Endothelial cell of umbilical vein (primary cell): ENCODE measurements at regions not wholly inside any gene's neighbourhood (a gene's known extent, or its start where the extent isn't known, plus 50 kb on each side); places are given as distances from the start of the nearest gene placed in this dataset.
A peak's percentile ranks its signal among the peaks of the same experiment; 100 is the strongest.

Source experiments
- BruUV-seq: library from RNA; stranded (reverse); fragments of 400-500 nt; replicated peaks from 2 replicates; lab custom pipeline; 2021; lab: Mats Ljungman, UMichigan
- CTCF ChIA-PET: fragments of 300-600, 350-600 bp; sonication (Branson Sonifier 250); formaldehyde crosslinking; loops from one replicate; lab custom pipeline; 2021; ENCODE audit warnings: antibody characterized with exemption, inconsistent platforms; lab: Charles Lee
- POLR2A ChIA-PET: fragments of 300-600, 350-600 bp; sonication (Branson Sonifier 250); formaldehyde crosslinking; loops from one replicate; lab custom pipeline; 2021; ENCODE audit warnings: antibody characterized with exemption, inconsistent platforms; lab: Charles Lee
- DNase-seq: peaks from one replicate; pipeline ENCODE4 v3.0.0-alpha.2; 2011; ENCODE audit warnings: low read depth, low spot score
- FAIRE-seq: peaks from 2 replicates; lab custom pipeline; 2011; peaks lifted over from hg19 to GRCh38; lab: Jason Lieb, UNC
- H2AFZ ChIP-seq: 2 replicates; pipeline ENCODE4 v1.6.0; 2012; ENCODE audit warnings: low read depth, low read length, control low read depth, inconsistent platforms
- H3K27ac ChIP-seq: 2 replicates; pipeline ENCODE4 v1.5.1; 2011; ENCODE audit warnings: low read depth, mild to moderate bottlenecking, control low read depth, low read length, moderate library complexity; ENCODE audit not compliant: insufficient read depth
- H3K27me3 ChIP-seq, 2 experiments: 2 replicates each; pipeline versions ENCODE4 v1.6.0 to v1.6.1; 2011; ENCODE audit warnings: low read length in 2 of 2, mixed read lengths in 1 of 2; ENCODE audit not compliant: control insufficient read depth in 2 of 2, insufficient read depth in 2 of 2
- H3K36me3 ChIP-seq, 2 experiments: 2 replicates in 1 of 2; 3 replicates in 1 of 2; pipeline ENCODE4 v1.5.1; 2011; ENCODE audit warnings: low read length in 2 of 2, mild to moderate bottlenecking in 1 of 2, moderate library complexity in 1 of 2; ENCODE audit not compliant: control insufficient read depth in 2 of 2, insufficient read depth in 2 of 2; ENCODE audit errors: extremely low read depth in 1 of 2
- H3K4me1 ChIP-seq: 3 replicates; pipeline ENCODE4 v1.5.1; 2011; ENCODE audit warnings: mild to moderate bottlenecking, low read length; ENCODE audit not compliant: control insufficient read depth, insufficient read depth; ENCODE audit errors: extremely low read depth
- H3K4me2 ChIP-seq: 2 replicates; pipeline ENCODE4 v1.6.1; 2011; ENCODE audit warnings: low read length, control low read depth, mixed read lengths; ENCODE audit not compliant: insufficient read depth
- H3K4me3 ChIP-seq, 3 experiments: fragments of 200-600 bp in 1 of 3; sonication (generic), shearing (Covaris generic) in 1 of 3; replicated peaks in 1 of 3; 2 replicates each; pipeline ENCODE4 v1.5.1; 2011 to 2016; ENCODE audit warnings: control low read depth in 3 of 3, low read length in 3 of 3, mild to moderate bottlenecking in 2 of 3, inconsistent platforms in 1 of 3, low read depth in 1 of 3, moderate library complexity in 1 of 3; ENCODE audit not compliant: insufficient read depth in 1 of 3
- H3K79me2 ChIP-seq: 2 replicates; pipeline ENCODE4 v1.6.0; 2012; ENCODE audit warnings: low read length, inconsistent platforms; ENCODE audit not compliant: control insufficient read depth, insufficient read depth
- H3K9ac ChIP-seq: replicated peaks from 2 replicates; pipeline ENCODE3; 2011; ENCODE audit warnings: low read length, control low read depth; ENCODE audit not compliant: insufficient read depth; ENCODE audit errors: extremely low read depth
- H3K9me1 ChIP-seq: replicated peaks from 3 replicates; pipeline ENCODE4 v1.6.0; 2011; ENCODE audit warnings: mild to moderate bottlenecking, low read length; ENCODE audit not compliant: control insufficient read depth, insufficient read depth; ENCODE audit errors: extremely low read depth
- H3K9me3 ChIP-seq: replicated peaks from 2 replicates; pipeline ENCODE4 v1.5.1; 2012; ENCODE audit warnings: low read length, inconsistent platforms; ENCODE audit not compliant: control insufficient read depth, insufficient read depth
- H4K20me1 ChIP-seq: replicated peaks from 2 replicates; pipeline ENCODE3; 2011; ENCODE audit warnings: mild to moderate bottlenecking, low read length; ENCODE audit not compliant: control insufficient read depth, insufficient read depth; ENCODE audit errors: extremely low read depth
- EZH2 ChIP-seq: IDR thresholded peaks from 2 replicates; pipeline ENCODE4 v1.6.1; 2012; ENCODE audit warnings: borderline replicate concordance, low read depth, mild to moderate bottlenecking, moderate library complexity, low read length, inconsistent platforms; ENCODE audit not compliant: severe bottlenecking
- FOS ChIP-seq: IDR thresholded peaks from 2 replicates; pipeline ENCODE4 v1.6.1; 2011; ENCODE audit warnings: mild to moderate bottlenecking, low read length, moderate library complexity, borderline replicate concordance; ENCODE audit not compliant: insufficient read depth
- GATA2 ChIP-seq: IDR thresholded peaks from 2 replicates; pipeline ENCODE4 v1.7.0; 2011; ENCODE audit warnings: low read depth, mild to moderate bottlenecking, moderate library complexity, mixed read lengths, low read length; ENCODE audit not compliant: insufficient read length, insufficient read depth
- JUN ChIP-seq: IDR thresholded peaks from 2 replicates; pipeline ENCODE4 v1.6.1; 2011; ENCODE audit warnings: borderline replicate concordance, low read depth; ENCODE audit not compliant: insufficient read length, insufficient read depth
- MYC ChIP-seq: IDR thresholded peaks from one replicate; pipeline ENCODE4 v1.6.1; 2011; ENCODE audit warnings: mild to moderate bottlenecking, low read depth, low read length
- POLR2A ChIP-seq: IDR thresholded peaks from 2 replicates; pipeline ENCODE4 v1.6.1; 2012; ENCODE audit warnings: low read depth, mild to moderate bottlenecking, control low read depth, low read length
- POLR2AphosphoS5 ChIP-seq: IDR thresholded peaks from 2 replicates; pipeline ENCODE4 v1.6.1; 2012; ENCODE audit warnings: low read depth, mild to moderate bottlenecking, control low read depth, low read length, moderate library complexity; ENCODE audit not compliant: insufficient read depth
- dilution Hi-C: fragments of 300-500 bp; cut with MboI; formaldehyde crosslinking; loops from one replicate; pipeline ENCODE4 v1.15.0; 2019; ENCODE audit warnings: low sequenced_read_pairs; ENCODE audit not compliant: extremely low pct_ligation_motif_present
- intact Hi-C: fragments of 100-400 bp; cut with micrococcal nuclease; formaldehyde crosslinking; loops from one replicate; pipeline ENCODE4 v1.10.0; 2022
- TF ChIP-seq, protein P1 (sequence below): IDR thresholded peaks from 2 replicates; pipeline ENCODE4 v1.6.1; 2011; ENCODE audit not compliant: insufficient read depth, insufficient read length
- TF ChIP-seq, protein P2 (sequence below), 2 donors: IDR thresholded peaks; 1 replicate in 1 of 2; 2 replicates in 1 of 2; pipeline ENCODE4 v1.5.1; 2011; ENCODE audit warnings: low read length in 2 of 2, mild to moderate bottlenecking in 2 of 2, moderate library complexity in 2 of 2, control low read depth in 1 of 2, inconsistent platforms in 1 of 2, low read depth in 1 of 2; ENCODE audit not compliant: insufficient read depth in 1 of 2; ENCODE audit errors: extremely low read depth in 1 of 2

DNA sequence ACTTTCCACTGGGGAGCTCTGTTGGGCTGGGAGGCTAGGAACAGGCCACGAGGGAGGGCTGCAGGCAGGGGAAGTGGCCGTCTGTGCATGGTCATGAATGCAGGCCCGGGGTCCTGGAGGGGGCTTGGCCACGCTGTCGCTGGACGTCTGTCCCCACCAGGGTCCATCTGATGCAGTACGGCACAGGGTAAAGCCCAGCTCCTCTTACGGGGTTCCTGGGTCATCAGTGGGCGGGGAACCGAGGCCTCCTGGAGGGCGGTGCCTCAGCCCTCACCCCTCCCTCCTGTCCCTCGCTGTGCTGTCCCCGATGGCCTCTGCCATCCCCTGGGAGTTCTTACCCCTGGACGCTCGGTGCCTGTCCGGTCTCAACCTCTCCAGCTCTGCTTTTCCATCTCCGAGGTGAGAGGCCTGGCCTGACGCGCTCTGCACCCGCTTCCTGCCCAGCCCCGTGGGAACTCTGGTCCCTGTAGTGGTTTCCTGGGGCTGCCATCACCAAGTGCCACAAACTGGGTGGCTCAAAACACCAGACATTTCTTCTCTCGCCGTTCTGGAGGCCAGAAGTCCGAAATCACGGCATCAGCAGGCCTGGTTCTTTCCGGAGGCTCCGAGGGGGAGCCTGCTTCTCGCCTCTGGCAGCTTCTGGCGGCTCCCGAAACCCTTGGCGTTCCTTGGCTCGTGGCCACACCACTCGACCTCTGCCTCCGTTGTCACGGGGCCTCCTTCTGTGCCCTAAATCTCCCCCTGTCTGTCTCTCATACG is 182.8 kb downstream of the SEC14L1 start:
- Histone ChIP-seq H3K9me3 (no peaks in the 10 kb centered on the region), H3K27ac (peak overlapping the region; percentile 91), H3K4me2 (peak overlapping the region; percentile 34), H3K27me3 (no peaks in the 10 kb centered on the region), H3K9ac (peak overlapping the region; percentile 53), H3K36me3 (no peaks in the 10 kb centered on the region), H3K79me2 (no peaks in the 10 kb centered on the region), H2AFZ (peak overlapping the region; percentile 77), H3K9me1 (no peaks in the 10 kb centered on the region), H3K4me1 (peaks cover 26% of the 10 kb centered on the region), H4K20me1 (no peaks in the 10 kb centered on the region), H3K4me3 (no peak overlapping the region)
- CTCF ChIA-PET: interaction anchor here (0.8 to 1.7 kb wide), 9 partner anchors 8 to 171 kb away, joined by 3 to 9 read pairs (median 3); no protein-coding TSS in a partner anchor
- POLR2A ChIA-PET: interaction anchor here (0.9 kb wide), 1 partner anchor 36 kb away, joined by 3 read pairs; no protein-coding TSS in a partner anchor
- intact Hi-C loops (no loop called here), dilution Hi-C loops (no loop called here)
- TF ChIP-seq GATA2 (no peak), JUN (no peak), POLR2A (no peak), EZH2 (no peak), POLR2AphosphoS5 (no peak), FOS (no peak), MYC (no peak)
- TF ChIP-seq, protein P1, sequence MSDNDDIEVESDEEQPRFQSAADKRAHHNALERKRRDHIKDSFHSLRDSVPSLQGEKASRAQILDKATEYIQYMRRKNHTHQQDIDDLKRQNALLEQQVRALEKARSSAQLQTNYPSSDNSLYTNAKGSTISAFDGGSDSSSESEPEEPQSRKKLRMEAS: no peak
- TF ChIP-seq, protein P2, sequence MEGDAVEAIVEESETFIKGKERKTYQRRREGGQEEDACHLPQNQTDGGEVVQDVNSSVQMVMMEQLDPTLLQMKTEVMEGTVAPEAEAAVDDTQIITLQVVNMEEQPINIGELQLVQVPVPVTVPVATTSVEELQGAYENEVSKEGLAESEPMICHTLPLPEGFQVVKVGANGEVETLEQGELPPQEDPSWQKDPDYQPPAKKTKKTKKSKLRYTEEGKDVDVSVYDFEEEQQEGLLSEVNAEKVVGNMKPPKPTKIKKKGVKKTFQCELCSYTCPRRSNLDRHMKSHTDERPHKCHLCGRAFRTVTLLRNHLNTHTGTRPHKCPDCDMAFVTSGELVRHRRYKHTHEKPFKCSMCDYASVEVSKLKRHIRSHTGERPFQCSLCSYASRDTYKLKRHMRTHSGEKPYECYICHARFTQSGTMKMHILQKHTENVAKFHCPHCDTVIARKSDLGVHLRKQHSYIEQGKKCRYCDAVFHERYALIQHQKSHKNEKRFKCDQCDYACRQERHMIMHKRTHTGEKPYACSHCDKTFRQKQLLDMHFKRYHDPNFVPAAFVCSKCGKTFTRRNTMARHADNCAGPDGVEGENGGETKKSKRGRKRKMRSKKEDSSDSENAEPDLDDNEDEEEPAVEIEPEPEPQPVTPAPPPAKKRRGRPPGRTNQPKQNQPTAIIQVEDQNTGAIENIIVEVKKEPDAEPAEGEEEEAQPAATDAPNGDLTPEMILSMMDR (IDR thresholded peaks at IDR 0.05; ENCODE audit: extremely low read depth in 1 of 2, insufficient read depth in 1 of 2, low read depth in 1 of 2, low read length in 2 of 2): no peak
- DNase-seq (no peak), FAIRE-seq (no peak)
- no TSS peak for BruUV-seq
